ENCODE measurements at regions not wholly inside any gene's neighbourhood (a gene's known extent, or its start where the extent isn't known, plus 50 kb on each side); places are given as distances from the start of the nearest gene placed in this dataset.

DNA sequence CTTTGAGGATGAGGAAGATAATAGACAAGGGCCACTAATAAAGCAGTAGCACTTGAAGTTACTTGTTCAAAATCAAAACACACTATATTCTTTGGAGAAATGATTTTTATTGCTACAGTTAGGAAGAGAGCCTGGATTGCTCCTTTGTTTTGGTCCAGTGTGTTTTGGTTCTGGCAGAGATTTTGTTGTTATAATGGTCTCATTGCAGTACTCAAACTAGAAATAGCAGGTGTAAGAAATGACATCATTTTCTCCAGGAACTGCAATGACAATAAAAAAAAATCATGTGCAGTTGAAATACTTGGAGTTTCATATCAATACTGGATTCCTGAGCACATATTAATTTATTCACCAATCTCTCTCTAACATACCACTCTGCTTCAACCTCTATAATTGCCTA lies 490.3 kb downstream of the CCDC85A start (continued):
- TF ChIP-seq, protein P1, sequence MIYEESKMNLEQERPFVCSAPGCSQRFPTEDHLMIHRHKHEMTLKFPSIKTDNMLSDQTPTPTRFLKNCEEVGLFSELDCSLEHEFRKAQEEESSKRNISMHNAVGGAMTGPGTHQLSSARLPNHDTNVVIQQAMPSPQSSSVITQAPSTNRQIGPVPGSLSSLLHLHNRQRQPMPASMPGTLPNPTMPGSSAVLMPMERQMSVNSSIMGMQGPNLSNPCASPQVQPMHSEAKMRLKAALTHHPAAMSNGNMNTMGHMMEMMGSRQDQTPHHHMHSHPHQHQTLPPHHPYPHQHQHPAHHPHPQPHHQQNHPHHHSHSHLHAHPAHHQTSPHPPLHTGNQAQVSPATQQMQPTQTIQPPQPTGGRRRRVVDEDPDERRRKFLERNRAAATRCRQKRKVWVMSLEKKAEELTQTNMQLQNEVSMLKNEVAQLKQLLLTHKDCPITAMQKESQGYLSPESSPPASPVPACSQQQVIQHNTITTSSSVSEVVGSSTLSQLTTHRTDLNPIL (CRISPR knock-in tag; IDR thresholded peaks at IDR 0.05; ENCODE audit: low read depth) = no peak

GRCh38 chr2:56676966-56677365 lies 493.2 kb downstream of the CCDC85A start:
- TF ChIP-seq ZNF565 (CRISPR knock-in tag; conservative IDR thresholded peaks at IDR 0.05; ENCODE audit: low read depth) = no peak
- TF ChIP-seq POU6F1 (CRISPR knock-in tag; IDR thresholded peaks at IDR 0.05; ENCODE audit: borderline replicate concordance, low read depth) = no peak
- TF ChIP-seq CSDC2 (CRISPR knock-in tag; IDR thresholded peaks at IDR 0.05) = no peak
- no peak for TF ChIP-seq OSR1 (CRISPR knock-in tag; IDR thresholded peaks at IDR 0.05)
- TF ChIP-seq, protein P1 (CRISPR knock-in tag; IDR thresholded peaks at IDR 0.05; ENCODE audit: low read depth) = no peak
- TF ChIP-seq PATZ1 (CRISPR knock-in tag; IDR thresholded peaks at IDR 0.05; ENCODE audit: borderline replicate concordance) = no peak
- no peak for TF ChIP-seq TCF4 (CRISPR knock-in tag; IDR thresholded peaks at IDR 0.05; ENCODE audit: borderline replicate concordance)
- TF ChIP-seq PPARA (CRISPR knock-in tag; IDR thresholded peaks at IDR 0.05; ENCODE audit: borderline replicate concordance) = no peak
- TF ChIP-seq CSRNP3 (CRISPR knock-in tag; IDR thresholded peaks at IDR 0.05) = no peak
- TF ChIP-seq RARB (CRISPR knock-in tag; IDR thresholded peaks at IDR 0.05) = no peak
- no peak for TF ChIP-seq TOX (CRISPR knock-in tag; IDR thresholded peaks at IDR 0.05; ENCODE audit: borderline replicate concordance)
- no peak for TF ChIP-seq SNAI2 (CRISPR knock-in tag; IDR thresholded peaks at IDR 0.05)
- no peak for ATAC-seq

DNA sequence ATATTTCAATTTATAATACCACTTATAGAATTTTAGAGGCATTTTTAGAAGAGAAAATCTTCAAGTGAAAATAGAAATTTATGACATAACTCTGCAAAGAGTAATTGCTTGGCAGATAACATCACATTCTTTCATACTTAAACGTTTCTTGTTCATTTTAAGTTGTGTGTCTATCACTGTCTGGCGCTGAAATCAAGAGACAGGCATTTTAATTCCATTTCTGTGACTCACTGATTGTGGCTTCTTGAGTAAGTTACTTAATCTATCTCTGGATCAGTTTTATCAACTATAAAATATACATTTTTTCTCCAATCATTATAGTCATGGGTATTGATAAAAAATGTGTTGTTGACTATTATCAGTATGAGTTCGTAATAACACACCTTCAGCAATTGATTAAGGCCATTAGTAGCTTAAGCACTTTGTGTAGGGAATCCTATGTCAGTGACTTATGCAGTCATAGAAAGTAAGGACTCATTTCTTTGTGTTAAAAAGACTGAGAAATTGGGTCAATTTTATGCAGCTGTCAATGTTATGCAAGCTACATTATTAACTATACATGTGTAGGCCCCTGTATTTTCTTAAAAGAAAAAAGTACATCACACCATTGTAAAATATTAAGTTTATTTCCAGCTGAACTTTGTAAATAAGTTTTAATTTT lies 497.3 kb downstream of the CCDC85A start:
- no peak for TF ChIP-seq SNAI2 (CRISPR knock-in tag; IDR thresholded peaks at IDR 0.05)
- TF ChIP-seq, protein P1 (CRISPR knock-in tag; IDR thresholded peaks at IDR 0.05; ENCODE audit: low read depth) = peak; percentile 98; the same call in 1 of the 2 replicates
- TF ChIP-seq POU6F1 (CRISPR knock-in tag; IDR thresholded peaks at IDR 0.05; ENCODE audit: borderline replicate concordance, low read depth) = peak; percentile 78; the same call in 1 of the 2 replicates
- no peak for TF ChIP-seq ZC3H10 (CRISPR knock-in tag; IDR thresholded peaks at IDR 0.05)
- 0 out of 2 replicates have a peak, but pooled peaks have one; percentile 41 for TF ChIP-seq RARB (CRISPR knock-in tag; IDR thresholded peaks at IDR 0.05)
- TF ChIP-seq BACH2 (CRISPR knock-in tag; IDR thresholded peaks at IDR 0.05; ENCODE audit: borderline replicate concordance) = no peak
- TF ChIP-seq ZFP3 (CRISPR knock-in tag; IDR thresholded peaks at IDR 0.05) = no peak
- peak; percentile 90 for TF ChIP-seq TOX (CRISPR knock-in tag; IDR thresholded peaks at IDR 0.05; ENCODE audit: borderline replicate concordance)
- peak; percentile 99 for TF ChIP-seq ISL1 (CRISPR knock-in tag; IDR thresholded peaks at IDR 0.05)
- peak; percentile 75 for ATAC-seq

Data from SK-N-SH treated with all-trans-retinoic acid at 6 μM for 48 hours (cell line).